ENCODE measurements at regions not wholly inside any gene's neighbourhood (a gene's known extent, or its start where the extent isn't known, plus 50 kb on each side); places are given as distances from the start of the nearest gene placed in this dataset.

- Histone ChIP-seq H3K36me3 (ENCODE audit: control insufficient read depth in 2 of 2, extremely low read depth in 1 of 2, insufficient read depth in 2 of 2, low read length in 2 of 2) (no peaks in the 10 kb centered on the region), H3K4me2 (ENCODE audit: insufficient read depth, low read length) (no peak overlapping the region), H2AFZ (ENCODE audit: low read depth, low read length) (no peak overlapping the region), H3K27me3 (ENCODE audit: control insufficient read depth in 2 of 2, insufficient read depth in 2 of 2, low read length in 2 of 2) (peaks cover 0 to 3% of the 10 kb centered on the region in 2 experiments), H3K9me1 (replicated peaks; ENCODE audit: control insufficient read depth, extremely low read depth, insufficient read depth, low read length) (no peaks in the 10 kb centered on the region), H4K20me1 (replicated peaks; ENCODE audit: control insufficient read depth, extremely low read depth, insufficient read depth, low read length) (no peaks in the 10 kb centered on the region), H3K4me1 (ENCODE audit: control insufficient read depth, extremely low read depth, insufficient read depth, low read length) (no peaks in the 10 kb centered on the region), H3K79me2 (ENCODE audit: control insufficient read depth, insufficient read depth, low read length) (no peaks in the 10 kb centered on the region), H3K9me3 (replicated peaks; ENCODE audit: control insufficient read depth, insufficient read depth, low read length) (no peaks in the 10 kb centered on the region), H3K27ac (ENCODE audit: insufficient read depth, low read depth, low read length) (no peak overlapping the region), H3K9ac (replicated peaks; ENCODE audit: extremely low read depth, insufficient read depth, low read length) (no peak overlapping the region), H3K4me3 (replicated peaks in 1 of 3; ENCODE audit: insufficient read depth in 1 of 3, low read depth in 1 of 3, low read length in 3 of 3) (no peak overlapping the region)
- POLR2A ChIA-PET, result no interaction called here
- dilution Hi-C loops (cut with MboI; ENCODE audit: extremely low pct_ligation_motif_present, low sequenced_read_pairs), result no loop called here
- intact Hi-C loops (cut with micrococcal nuclease), result no loop called here
- TF ChIP-seq MYC (IDR thresholded peaks at IDR 0.05; ENCODE audit: low read depth, low read length) (no peak), MAX (IDR thresholded peaks at IDR 0.05; ENCODE audit: insufficient read depth, insufficient read length) (no peak), JUN (IDR thresholded peaks at IDR 0.05; ENCODE audit: borderline replicate concordance, insufficient read depth, insufficient read length, low read depth) (no peak), POLR2A (IDR thresholded peaks at IDR 0.05; ENCODE audit: low read depth, low read length) (no peak), FOS (IDR thresholded peaks at IDR 0.05; ENCODE audit: borderline replicate concordance, insufficient read depth, low read length) (no peak), EZH2 (IDR thresholded peaks at IDR 0.05; ENCODE audit: borderline replicate concordance, low read depth, low read length, severe bottlenecking) (no peak), CTCF (IDR thresholded peaks at IDR 0.05; ENCODE audit: extremely low read depth in 1 of 2, insufficient read depth in 1 of 2, low read depth in 1 of 2, low read length in 2 of 2) (no peak), GATA2 (IDR thresholded peaks at IDR 0.05; ENCODE audit: insufficient read depth, insufficient read length, low read depth, low read length) (no peak), POLR2AphosphoS5 (IDR thresholded peaks at IDR 0.05; ENCODE audit: insufficient read depth, low read depth, low read length) (no peak)
- BruUV-seq (replicated peaks), result no TSS peak
- CTCF ChIA-PET, result no interaction called here
- DNase-seq (ENCODE audit: low read depth, low spot score) (no peak), FAIRE-seq (no peak)
Observed at GRCh38 chr13:36515466-36515865, 83.2 kb downstream of the CCNA1 start.
